Globus pallidus (tissue), 1 donor: ENCODE measurements at regions not wholly inside any gene's neighbourhood (a gene's known extent, or its start where the extent isn't known, plus 50 kb on each side); places are given as distances from the start of the nearest gene placed in this dataset.
A peak's percentile ranks its signal among the peaks of the same experiment; 100 is the strongest.

Experiments used
- DNase-seq: peaks from one replicate; pipeline ENCODE4 v3.0.0-alpha.2; 2015; ENCODE audit warnings: low spot score

- DNase-seq: peak; percentile 89
These were observed 131.4 kb upstream of the SLC1A4 start for GRCh38 chr2:64857581-64858471.

- DNase-seq: no peak
These were observed 130.5 kb upstream of the SLC1A4 start for GRCh38 chr2:64858541-64859311.

- DNase-seq: peak; percentile 69
These were observed 129.6 kb upstream of the SLC1A4 start for GRCh38 chr2:64859312-64860212.

GRCh38 chr2:64860276-64860885 lies 128.8 kb upstream of the SLC1A4 start:
- no peak for DNase-seq

GRCh38 chr2:64860936-64861335 lies 128.3 kb upstream of the SLC1A4 start:
- no peak for DNase-seq

- DNase-seq: no peak
These were observed 127.5 kb upstream of the SLC1A4 start for GRCh38 chr2:64861452-64862397.

GRCh38 chr2:64862623-64863022 lies 126.6 kb upstream of the SLC1A4 start:
- DNase-seq: no peak

GRCh38 chr2:64863097-64863820 lies 125.9 kb upstream of the SLC1A4 start:
- no peak for DNase-seq

- peak; percentile 72 for DNase-seq
These were observed 123.9 kb upstream of the SLC1A4 start for GRCh38 chr2:64865073-64865830.

- no peak for DNase-seq
These were observed 123.3 kb upstream of the SLC1A4 start for GRCh38 chr2:64865831-64866345.

GRCh38 chr2:64866797-64867196 lies 122.4 kb upstream of the SLC1A4 start:
- peak; percentile 65 for DNase-seq

- no peak for DNase-seq
These were observed 121.8 kb upstream of the SLC1A4 start for GRCh38 chr2:64867253-64867996.

GRCh38 chr2:64869126-64869525 lies 120.1 kb upstream of the SLC1A4 start:
- DNase-seq: no peak

GRCh38 chr2:64873472-64873924 lies 115.7 kb upstream of the SLC1A4 start:
- DNase-seq: peak; percentile 49

GRCh38 chr2:64874593-64874992 lies 114.6 kb upstream of the SLC1A4 start:
- DNase-seq: no peak

- no peak for DNase-seq
These were observed 113.8 kb upstream of the SLC1A4 start for GRCh38 chr2:64875368-64875767.

- DNase-seq: no peak
These were observed 113.0 kb upstream of the SLC1A4 start for GRCh38 chr2:64876137-64876647.

GRCh38 chr2:64879745-64880144 lies 109.5 kb upstream of the SLC1A4 start:
- no peak for DNase-seq
